Right lobe of liver (tissue), 4 donors: ENCODE measurements at regions not wholly inside any gene's neighbourhood (a gene's known extent, or its start where the extent isn't known, plus 50 kb on each side); places are given as distances from the start of the nearest gene placed in this dataset.

Source experiments
- POLR2A ChIP-seq: fragments of 450-650 bp; IDR thresholded peaks from one replicate; pipeline ENCODE4 v1.6.1; 2017; ENCODE audit warnings: antibody characterized with exemption, mild to moderate bottlenecking
- TF ChIP-seq, protein P1 (sequence below), 4 donors: fragments of 200-600 bp in 3 of 4; fragments of 450-650 bp in 1 of 4; IDR thresholded peaks; one replicate each; pipeline versions ENCODE4 v1.5.1 to v1.8.0; 2016 to 2022; ENCODE audit warnings: antibody characterized with exemption in 4 of 4, mild to moderate bottlenecking in 2 of 4
- donor health status: DM: no; HTN: no; CAD: no.
- donor health status: DM: no; HTN: no; CAD: no.
- donor health status: DM: no; HTN: yes; CAD: no.

DNA sequence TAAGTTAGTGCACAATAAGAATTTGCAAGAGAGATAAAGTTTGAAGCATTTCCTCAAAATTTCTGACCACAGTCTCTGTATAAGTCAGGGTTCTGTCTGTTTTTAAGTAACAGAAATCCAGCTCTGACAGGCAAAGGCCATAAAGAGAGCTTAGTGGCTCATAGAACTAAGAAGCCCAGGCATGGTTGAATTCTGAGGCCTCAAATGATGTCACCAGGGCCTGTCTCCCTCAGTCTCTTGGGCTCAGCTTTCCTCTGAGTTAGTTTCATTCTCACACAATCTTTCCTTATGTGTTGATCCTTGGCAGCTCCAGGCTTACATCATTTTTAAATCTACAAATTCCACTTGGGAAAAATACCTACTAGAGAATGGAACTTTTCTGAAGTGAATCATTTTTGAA lies 173.4 kb upstream of the ATP2B1 start:
- no peak for TF ChIP-seq POLR2A
- TF ChIP-seq, protein P1, sequence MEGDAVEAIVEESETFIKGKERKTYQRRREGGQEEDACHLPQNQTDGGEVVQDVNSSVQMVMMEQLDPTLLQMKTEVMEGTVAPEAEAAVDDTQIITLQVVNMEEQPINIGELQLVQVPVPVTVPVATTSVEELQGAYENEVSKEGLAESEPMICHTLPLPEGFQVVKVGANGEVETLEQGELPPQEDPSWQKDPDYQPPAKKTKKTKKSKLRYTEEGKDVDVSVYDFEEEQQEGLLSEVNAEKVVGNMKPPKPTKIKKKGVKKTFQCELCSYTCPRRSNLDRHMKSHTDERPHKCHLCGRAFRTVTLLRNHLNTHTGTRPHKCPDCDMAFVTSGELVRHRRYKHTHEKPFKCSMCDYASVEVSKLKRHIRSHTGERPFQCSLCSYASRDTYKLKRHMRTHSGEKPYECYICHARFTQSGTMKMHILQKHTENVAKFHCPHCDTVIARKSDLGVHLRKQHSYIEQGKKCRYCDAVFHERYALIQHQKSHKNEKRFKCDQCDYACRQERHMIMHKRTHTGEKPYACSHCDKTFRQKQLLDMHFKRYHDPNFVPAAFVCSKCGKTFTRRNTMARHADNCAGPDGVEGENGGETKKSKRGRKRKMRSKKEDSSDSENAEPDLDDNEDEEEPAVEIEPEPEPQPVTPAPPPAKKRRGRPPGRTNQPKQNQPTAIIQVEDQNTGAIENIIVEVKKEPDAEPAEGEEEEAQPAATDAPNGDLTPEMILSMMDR (IDR thresholded peaks at IDR 0.05): no peak
